ENCODE measurements at regions not wholly inside any gene's neighbourhood (a gene's known extent, or its start where the extent isn't known, plus 50 kb on each side); places are given as distances from the start of the nearest gene placed in this dataset.
"Not testable (repeated sequence)": the region's sequence is repeated elsewhere in the genome, so short reads cannot be mapped to it uniquely, and the experiment has no call there.

GRCh38 chr17:52982331-52982730, 823.8 kb upstream of the CA10 start:
- no peak overlapping the region for H3K4me2 ChIP-seq (ENCODE audit: low read length)
- no peak overlapping the region for H3K27ac ChIP-seq (ENCODE audit: low read depth, low read length)
- no peaks in the 10 kb centered on the region for H3K4me1 ChIP-seq (ENCODE audit: insufficient read depth, low read length)
- TF ChIP-seq EZH2 (IDR thresholded peaks at IDR 0.05; ENCODE audit: insufficient read depth, low read length) (no peak), CTCF (IDR thresholded peaks at IDR 0.05; ENCODE audit: insufficient read depth, low read depth, low read length) (no peak)
- DNase-seq (ENCODE audit: low read depth) = no peak
- no peaks in the 10 kb centered on the region for H3K27me3 ChIP-seq (ENCODE audit: insufficient read depth, low read length)
- H3K27ac Mint-ChIP-seq (ENCODE audit: unreplicated experiment) = no peak overlapping the region
- peaks cover 2% of the 10 kb centered on the region for H3K27me3 Mint-ChIP-seq (ENCODE audit: low read depth, unreplicated experiment)
- no peaks in the 10 kb centered on the region for H3K36me3 ChIP-seq (ENCODE audit: insufficient read depth, low read length)
- H2AFZ ChIP-seq (ENCODE audit: low read depth, low read length) = no peak overlapping the region
- peaks cover 3% of the 10 kb centered on the region for H3K9me3 Mint-ChIP-seq (ENCODE audit: unreplicated experiment)
- H3K4me3 Mint-ChIP-seq (ENCODE audit: unreplicated experiment) = no peak overlapping the region
- H3K9ac ChIP-seq (ENCODE audit: low read length) = no peak overlapping the region
- H3K4me3 ChIP-seq (ENCODE audit: insufficient read depth, low read depth, low read length) = no peak overlapping the region
- no peaks in the 10 kb centered on the region for H3K9me3 ChIP-seq (ENCODE audit: insufficient read depth, low read depth, low read length)
- H4K20me1 ChIP-seq (ENCODE audit: insufficient read depth, low read length) = no peaks in the 10 kb centered on the region
- H3K36me3 Mint-ChIP-seq (ENCODE audit: low read depth, unreplicated experiment) = no peaks in the 10 kb centered on the region
- FAIRE-seq = no peak
- no peaks in the 10 kb centered on the region for H3K79me2 ChIP-seq (ENCODE audit: insufficient read depth, low read length)
- peaks cover 4% of the 10 kb centered on the region for H3K4me1 Mint-ChIP-seq (ENCODE audit: low read depth, unreplicated experiment)

GRCh38 chr17:52979921-52980320, 821.4 kb upstream of the CA10 start:
- Mint-ChIP-seq H3K27me3 (ENCODE audit: low read depth, unreplicated experiment) (no peaks in the 10 kb centered on the region), H3K4me1 (ENCODE audit: low read depth, unreplicated experiment) (no peaks in the 10 kb centered on the region), H3K36me3 (ENCODE audit: low read depth, unreplicated experiment) (no peaks in the 10 kb centered on the region), H3K4me3 (ENCODE audit: unreplicated experiment) (no peak overlapping the region), H3K9me3 (ENCODE audit: unreplicated experiment) (no peaks in the 10 kb centered on the region), H3K27ac (ENCODE audit: unreplicated experiment) (no peak overlapping the region)
- DNase-seq (ENCODE audit: low read depth) (no peak), FAIRE-seq (no peak)
- Histone ChIP-seq H3K27ac (ENCODE audit: low read depth, low read length) (no peak overlapping the region), H3K27me3 (ENCODE audit: insufficient read depth, low read length) (no peaks in the 10 kb centered on the region), H3K36me3 (ENCODE audit: insufficient read depth, low read length) (no peaks in the 10 kb centered on the region), H3K9me3 (ENCODE audit: insufficient read depth, low read depth, low read length) (no peaks in the 10 kb centered on the region), H3K4me1 (ENCODE audit: insufficient read depth, low read length) (no peaks in the 10 kb centered on the region), H3K79me2 (ENCODE audit: insufficient read depth, low read length) (no peaks in the 10 kb centered on the region), H3K9ac (ENCODE audit: low read length) (no peak overlapping the region), H2AFZ (ENCODE audit: low read depth, low read length) (no peak overlapping the region), H3K4me2 (ENCODE audit: low read length) (no peak overlapping the region), H3K4me3 (ENCODE audit: insufficient read depth, low read depth, low read length) (no peak overlapping the region), H4K20me1 (ENCODE audit: insufficient read depth, low read length) (no peaks in the 10 kb centered on the region)
- TF ChIP-seq CTCF (IDR thresholded peaks at IDR 0.05; ENCODE audit: insufficient read depth, low read depth, low read length) (no peak), EZH2 (IDR thresholded peaks at IDR 0.05; ENCODE audit: insufficient read depth, low read length) (no peak)

GRCh38 chr17:52965856-52966255, 807.3 kb upstream of the CA10 start:
- Histone ChIP-seq H3K4me3 (ENCODE audit: insufficient read depth, low read depth, low read length) (no peak overlapping the region), H3K36me3 (ENCODE audit: insufficient read depth, low read length) (no peaks in the 10 kb centered on the region), H3K27me3 (ENCODE audit: insufficient read depth, low read length) (no peaks in the 10 kb centered on the region), H3K4me1 (ENCODE audit: insufficient read depth, low read length) (no peaks in the 10 kb centered on the region), H3K4me2 (ENCODE audit: low read length) (no peak overlapping the region), H3K79me2 (ENCODE audit: insufficient read depth, low read length) (no peaks in the 10 kb centered on the region), H3K9ac (ENCODE audit: low read length) (no peak overlapping the region), H3K9me3 (ENCODE audit: insufficient read depth, low read depth, low read length) (no peaks in the 10 kb centered on the region), H2AFZ (ENCODE audit: low read depth, low read length) (no peak overlapping the region), H4K20me1 (ENCODE audit: insufficient read depth, low read length) (no peaks in the 10 kb centered on the region), H3K27ac (ENCODE audit: low read depth, low read length) (no peak overlapping the region)
- Mint-ChIP-seq H3K27me3 (ENCODE audit: low read depth, unreplicated experiment) (no peaks in the 10 kb centered on the region), H3K36me3 (ENCODE audit: low read depth, unreplicated experiment) (no peaks in the 10 kb centered on the region), H3K4me1 (ENCODE audit: low read depth, unreplicated experiment) (no peaks in the 10 kb centered on the region), H3K27ac (ENCODE audit: unreplicated experiment) (no peak overlapping the region), H3K4me3 (ENCODE audit: unreplicated experiment) (no peak overlapping the region), H3K9me3 (ENCODE audit: unreplicated experiment) (no peaks in the 10 kb centered on the region)
- FAIRE-seq (no peak), DNase-seq (ENCODE audit: low read depth) (no peak)
- TF ChIP-seq EZH2 (IDR thresholded peaks at IDR 0.05; ENCODE audit: insufficient read depth, low read length) = no peak
- TF ChIP-seq CTCF (IDR thresholded peaks at IDR 0.05; ENCODE audit: insufficient read depth, low read depth, low read length) = no peak

- H3K27me3 ChIP-seq (ENCODE audit: insufficient read depth, low read length); H3K4me1 Mint-ChIP-seq (ENCODE audit: low read depth, unreplicated experiment); H3K4me3 Mint-ChIP-seq (ENCODE audit: unreplicated experiment); H3K9me3 ChIP-seq (ENCODE audit: insufficient read depth, low read depth, low read length); H2AFZ ChIP-seq (ENCODE audit: low read depth, low read length); H3K9me3 Mint-ChIP-seq (ENCODE audit: unreplicated experiment); H3K4me1 ChIP-seq (ENCODE audit: insufficient read depth, low read length); H3K27ac ChIP-seq (ENCODE audit: low read depth, low read length); H3K36me3 Mint-ChIP-seq (ENCODE audit: low read depth, unreplicated experiment); H3K9ac ChIP-seq (ENCODE audit: low read length); DNase-seq (ENCODE audit: low read depth); H3K79me2 ChIP-seq (ENCODE audit: insufficient read depth, low read length); H3K27ac Mint-ChIP-seq (ENCODE audit: unreplicated experiment); H3K36me3 ChIP-seq (ENCODE audit: insufficient read depth, low read length); FAIRE-seq; H4K20me1 ChIP-seq (ENCODE audit: insufficient read depth, low read length); H3K4me3 ChIP-seq (ENCODE audit: insufficient read depth, low read depth, low read length); H3K4me2 ChIP-seq (ENCODE audit: low read length); H3K27me3 Mint-ChIP-seq (ENCODE audit: low read depth, unreplicated experiment): not testable (repeated sequence)
These were observed 803.2 kb upstream of the CA10 start for GRCh38 chr17:52961751-52962150.

Data from astrocyte (in vitro differentiated cells and primary cell).